ENCODE measurements at regions not wholly inside any gene's neighbourhood (a gene's known extent, or its start where the extent isn't known, plus 50 kb on each side); places are given as distances from the start of the nearest gene placed in this dataset.
A peak's percentile ranks its signal among the peaks of the same experiment; 100 is the strongest.

GRCh38 chr6:74333406-74333805 is 637.4 kb downstream of the CD109 start:
- Mint-ChIP-seq H3K4me1 (ENCODE audit: low read depth) (no peaks in the 10 kb centered on the region), H3K4me3 (ENCODE audit: low read depth) (no peak overlapping the region), H3K9me3 (ENCODE audit: low read depth) (peaks cover 2% of the 10 kb centered on the region), H3K27me3 (no peaks in the 10 kb centered on the region), H3K36me3 (ENCODE audit: insufficient read depth) (no peaks in the 10 kb centered on the region), H3K27ac (no peak overlapping the region)
- DNase-seq (ENCODE audit: low spot score, unreplicated experiment): no peak
- TF ChIP-seq CTCF (IDR thresholded peaks at IDR 0.05; ENCODE audit: unreplicated experiment): no peak

- H3K27ac Mint-ChIP-seq: peak overlapping the region; percentile 94
- H3K4me1 Mint-ChIP-seq (ENCODE audit: low read depth): peaks cover 16% of the 10 kb centered on the region
- no peak for DNase-seq (ENCODE audit: low spot score, unreplicated experiment)
- TF ChIP-seq CTCF (IDR thresholded peaks at IDR 0.05; ENCODE audit: unreplicated experiment): no peak
- peaks cover 7% of the 10 kb centered on the region for H3K9me3 Mint-ChIP-seq (ENCODE audit: low read depth)
- no peaks in the 10 kb centered on the region for H3K36me3 Mint-ChIP-seq (ENCODE audit: insufficient read depth)
- H3K4me3 Mint-ChIP-seq (ENCODE audit: low read depth): no peak overlapping the region
- H3K27me3 Mint-ChIP-seq: no peaks in the 10 kb centered on the region
Measured at GRCh38 chr6:74320715-74321114, 624.7 kb downstream of the CD109 start.

- H3K36me3 Mint-ChIP-seq (ENCODE audit: insufficient read depth): no peaks in the 10 kb centered on the region
- H3K27ac Mint-ChIP-seq: peak overlapping the region; percentile 94
- H3K4me1 Mint-ChIP-seq (ENCODE audit: low read depth): peaks cover 16% of the 10 kb centered on the region
- DNase-seq (ENCODE audit: low spot score, unreplicated experiment): no peak
- no peak overlapping the region for H3K4me3 Mint-ChIP-seq (ENCODE audit: low read depth)
- TF ChIP-seq CTCF (IDR thresholded peaks at IDR 0.05; ENCODE audit: unreplicated experiment): no peak
- peaks cover 7% of the 10 kb centered on the region for H3K9me3 Mint-ChIP-seq (ENCODE audit: low read depth)
- no peaks in the 10 kb centered on the region for H3K27me3 Mint-ChIP-seq
Measured at GRCh38 chr6:74320074-74320473, 624.1 kb downstream of the CD109 start.

GRCh38 chr6:74319292-74319691 is 623.3 kb downstream of the CD109 start:
- Mint-ChIP-seq H3K9me3 (ENCODE audit: low read depth) (peaks cover 7% of the 10 kb centered on the region), H3K36me3 (ENCODE audit: insufficient read depth) (no peaks in the 10 kb centered on the region)

GRCh38 chr6:74318738-74319137 is 622.7 kb downstream of the CD109 start:
- no peak for TF ChIP-seq CTCF (IDR thresholded peaks at IDR 0.05; ENCODE audit: unreplicated experiment)
- no peaks in the 10 kb centered on the region for H3K36me3 Mint-ChIP-seq (ENCODE audit: insufficient read depth)
- peaks cover 16% of the 10 kb centered on the region for H3K4me1 Mint-ChIP-seq (ENCODE audit: low read depth)
- no peak for DNase-seq (ENCODE audit: low spot score, unreplicated experiment)
- no peak overlapping the region for H3K4me3 Mint-ChIP-seq (ENCODE audit: low read depth)
- no peaks in the 10 kb centered on the region for H3K27me3 Mint-ChIP-seq
- peaks cover 7% of the 10 kb centered on the region for H3K9me3 Mint-ChIP-seq (ENCODE audit: low read depth)
- H3K27ac Mint-ChIP-seq: no peak overlapping the region

More at GRCh38 chr6:74319292-74319691, 623.3 kb downstream of the CD109 start:
- DNase-seq (ENCODE audit: low spot score, unreplicated experiment): no peak
- peak overlapping the region; percentile 94 for H3K27ac Mint-ChIP-seq
- TF ChIP-seq CTCF (IDR thresholded peaks at IDR 0.05; ENCODE audit: unreplicated experiment): no peak
- no peak overlapping the region for H3K4me3 Mint-ChIP-seq (ENCODE audit: low read depth)
- no peaks in the 10 kb centered on the region for H3K27me3 Mint-ChIP-seq
- peaks cover 16% of the 10 kb centered on the region for H3K4me1 Mint-ChIP-seq (ENCODE audit: low read depth)
